ENCODE measurements at regions not wholly inside any gene's neighbourhood (a gene's known extent, or its start where the extent isn't known, plus 50 kb on each side); places are given as distances from the start of the nearest gene placed in this dataset.

GRCh38 chr1:48102766-48103165 lies 105.6 kb upstream of the TRABD2B start:
- H3K36me3 ChIP-seq = no peaks in the 10 kb centered on the region
- H3K27ac ChIP-seq = no peak overlapping the region
- no peak for TF ChIP-seq POLR2A (IDR thresholded peaks at IDR 0.05)
- no peak for TF ChIP-seq CTCF (IDR thresholded peaks at IDR 0.05)
- TF ChIP-seq EP300 (IDR thresholded peaks at IDR 0.05) = no peak
- no peak for TF ChIP-seq POLR2AphosphoS5 (IDR thresholded peaks at IDR 0.05)
- DNase-seq = no peak
- H3K4me1 ChIP-seq = no peaks in the 10 kb centered on the region
- H3K9me3 ChIP-seq = no peaks in the 10 kb centered on the region
- 75 to 79% methylated on average over 6 of the region's 6 CpGs for WGBS, 2 donors
- no peak for ATAC-seq (ENCODE audit: low FRiP score in 2 of 2)
- H3K27me3 ChIP-seq = no peaks in the 10 kb centered on the region
- no peak overlapping the region for H3K4me3 ChIP-seq

GRCh38 chr1:48099072-48099773 lies 102.0 kb upstream of the TRABD2B start:
- no peak for ATAC-seq (ENCODE audit: low FRiP score in 2 of 2)
- WGBS, 2 donors = 36 to 46% methylated on average over 10 of the region's 10 CpGs

GRCh38 chr1:48093696-48094528 lies 96.7 kb upstream of the TRABD2B start:
- WGBS, 2 donors = 35 to 47% methylated on average over 15 to 24 of the region's 24 CpGs
- Histone ChIP-seq H3K27ac (no peak overlapping the region), H3K4me3 (no peak overlapping the region)

More at GRCh38 chr1:48099072-48099773, 102.0 kb upstream of the TRABD2B start:
- H3K4me3 ChIP-seq = no peak overlapping the region
- H3K9me3 ChIP-seq = no peaks in the 10 kb centered on the region
- TF ChIP-seq POLR2A (IDR thresholded peaks at IDR 0.05) = no peak
- no peak for TF ChIP-seq EP300 (IDR thresholded peaks at IDR 0.05)
- no peak for TF ChIP-seq POLR2AphosphoS5 (IDR thresholded peaks at IDR 0.05)
- no peak for TF ChIP-seq CTCF (IDR thresholded peaks at IDR 0.05)
- DNase-seq = no peak
- H3K36me3 ChIP-seq = no peaks in the 10 kb centered on the region
- no peak overlapping the region for H3K27ac ChIP-seq
- no peaks in the 10 kb centered on the region for H3K4me1 ChIP-seq
- H3K27me3 ChIP-seq = no peaks in the 10 kb centered on the region

GRCh38 chr1:48093147-48093546 lies 96.0 kb upstream of the TRABD2B start:
- no peak for DNase-seq
- ATAC-seq (ENCODE audit: low FRiP score in 2 of 2) = no peak
- Histone ChIP-seq H3K4me3 (no peak overlapping the region), H3K36me3 (no peaks in the 10 kb centered on the region), H3K4me1 (no peaks in the 10 kb centered on the region), H3K9me3 (no peaks in the 10 kb centered on the region), H3K27ac (no peak overlapping the region), H3K27me3 (no peaks in the 10 kb centered on the region)
- TF ChIP-seq CTCF (IDR thresholded peaks at IDR 0.05) (no peak), POLR2A (IDR thresholded peaks at IDR 0.05) (no peak), EP300 (IDR thresholded peaks at IDR 0.05) (no peak), POLR2AphosphoS5 (IDR thresholded peaks at IDR 0.05) (no peak)
- WGBS, 2 donors = 44 to 55% methylated on average over 8 of the region's 8 CpGs

More at GRCh38 chr1:48093696-48094528, 96.7 kb upstream of the TRABD2B start:
- Histone ChIP-seq H3K4me1 (no peaks in the 10 kb centered on the region), H3K36me3 (no peaks in the 10 kb centered on the region), H3K9me3 (no peaks in the 10 kb centered on the region), H3K27me3 (no peaks in the 10 kb centered on the region)
- DNase-seq = peak in 1 of 2 donors; percentile 82
- ATAC-seq (ENCODE audit: low FRiP score in 2 of 2) = peak in 1 of 2 donors; percentile 92
- TF ChIP-seq CTCF (IDR thresholded peaks at IDR 0.05) = peak; percentile 55 to 81 (median 71)
- no peak for TF ChIP-seq EP300 (IDR thresholded peaks at IDR 0.05)
- TF ChIP-seq POLR2A (IDR thresholded peaks at IDR 0.05) = no peak
- TF ChIP-seq POLR2AphosphoS5 (IDR thresholded peaks at IDR 0.05) = no peak

Measured in upper lobe of left lung (tissue), 6 donors.